Thoracic aorta (tissue), 2 donors: ENCODE measurements at regions not wholly inside any gene's neighbourhood (a gene's known extent, or its start where the extent isn't known, plus 50 kb on each side); places are given as distances from the start of the nearest gene placed in this dataset.

Experiments used
- ATAC-seq: fragments of 150-250 bp; one replicate; pipeline ENCODE4 v1.8.0; 2017; ENCODE audit warnings: low read depth; ENCODE audit not compliant: insufficient number of reproducible peaks, low FRiP score
- DNase-seq: peaks from one replicate; pipeline ENCODE4 v3.0.0-alpha.2; 2020; ENCODE audit warnings: low spot score
- H3K27ac ChIP-seq, 2 donors: fragments of 200-600 bp; sonication (generic); 1 replicate in 1 of 2; 2 replicates in 1 of 2; pipeline ENCODE4 v1.5.1; 2016; ENCODE audit warnings: mild to moderate bottlenecking in 2 of 2, moderate library complexity in 2 of 2
- H3K27me3 ChIP-seq: fragments of 200-600 bp; sonication (generic); replicated peaks from 2 replicates; pipeline ENCODE4 v1.6.0; 2016; ENCODE audit warnings: mild to moderate bottlenecking; ENCODE audit not compliant: insufficient read depth
- H3K36me3 ChIP-seq: fragments of 200-600 bp; sonication (generic); one replicate; pipeline ENCODE4 v1.5.1; 2016
- H3K4me1 ChIP-seq, 2 donors: fragments of 200-600 bp; sonication (generic); 1 replicate in 1 of 2; 2 replicates in 1 of 2; pipeline versions ENCODE4 v1.5.1 to v1.6.0; 2016; ENCODE audit warnings: low read depth in 2 of 2, mild to moderate bottlenecking in 1 of 2; ENCODE audit not compliant: control insufficient read depth in 1 of 2
- H3K4me3 ChIP-seq: fragments of 200-600 bp; sonication (generic); 2 replicates; pipeline ENCODE4 v1.5.1; 2016; ENCODE audit warnings: mild to moderate bottlenecking
- H3K9me3 ChIP-seq: fragments of 200-600 bp; sonication (generic); 2 replicates; pipeline ENCODE4 v1.5.1; 2016
- TF ChIP-seq, protein P1 (sequence below): fragments of 200-600 bp; sonication (generic); IDR thresholded peaks from one replicate; pipeline ENCODE4 v1.5.1; 2019; ENCODE audit warnings: antibody characterized with exemption

- Histone ChIP-seq H3K9me3 (peaks cover 11% of the 10 kb centered on the region), H3K36me3 (no peaks in the 10 kb centered on the region), H3K27ac (no peak overlapping the region), H3K4me3 (no peak overlapping the region), H3K27me3 (no peaks in the 10 kb centered on the region), H3K4me1 (no peaks in the 10 kb centered on the region)
- DNase-seq = no peak
- TF ChIP-seq, protein P1, sequence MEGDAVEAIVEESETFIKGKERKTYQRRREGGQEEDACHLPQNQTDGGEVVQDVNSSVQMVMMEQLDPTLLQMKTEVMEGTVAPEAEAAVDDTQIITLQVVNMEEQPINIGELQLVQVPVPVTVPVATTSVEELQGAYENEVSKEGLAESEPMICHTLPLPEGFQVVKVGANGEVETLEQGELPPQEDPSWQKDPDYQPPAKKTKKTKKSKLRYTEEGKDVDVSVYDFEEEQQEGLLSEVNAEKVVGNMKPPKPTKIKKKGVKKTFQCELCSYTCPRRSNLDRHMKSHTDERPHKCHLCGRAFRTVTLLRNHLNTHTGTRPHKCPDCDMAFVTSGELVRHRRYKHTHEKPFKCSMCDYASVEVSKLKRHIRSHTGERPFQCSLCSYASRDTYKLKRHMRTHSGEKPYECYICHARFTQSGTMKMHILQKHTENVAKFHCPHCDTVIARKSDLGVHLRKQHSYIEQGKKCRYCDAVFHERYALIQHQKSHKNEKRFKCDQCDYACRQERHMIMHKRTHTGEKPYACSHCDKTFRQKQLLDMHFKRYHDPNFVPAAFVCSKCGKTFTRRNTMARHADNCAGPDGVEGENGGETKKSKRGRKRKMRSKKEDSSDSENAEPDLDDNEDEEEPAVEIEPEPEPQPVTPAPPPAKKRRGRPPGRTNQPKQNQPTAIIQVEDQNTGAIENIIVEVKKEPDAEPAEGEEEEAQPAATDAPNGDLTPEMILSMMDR = no peak
- no peak for ATAC-seq
Observed at GRCh38 chr13:34025746-34026145, 207.8 kb downstream of the RFC3 start.

DNA sequence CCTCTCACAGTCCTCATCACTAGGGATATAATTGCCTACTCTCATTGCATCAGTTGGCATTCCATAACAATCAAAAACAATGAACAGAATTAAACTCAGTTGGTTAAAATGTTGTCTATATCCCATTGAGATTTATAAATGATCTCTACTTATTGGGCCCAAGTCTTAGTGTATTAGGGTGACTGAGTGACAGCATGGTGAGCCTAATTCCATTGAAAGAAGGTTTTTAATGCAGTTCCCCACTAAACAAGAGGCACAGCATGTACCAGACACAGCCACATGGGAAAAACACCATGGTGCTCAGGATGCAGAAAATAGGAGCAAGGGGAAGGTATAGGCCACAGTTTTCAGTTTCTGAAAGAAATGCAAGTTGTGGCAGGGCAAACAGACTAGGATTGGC is 208.4 kb downstream of the RFC3 start:
- peaks cover 8% of the 10 kb centered on the region for H3K9me3 ChIP-seq
- no peak for DNase-seq
- TF ChIP-seq, protein P1 = no peak
- no peak for ATAC-seq
- H3K27me3 ChIP-seq = no peaks in the 10 kb centered on the region
- H3K36me3 ChIP-seq = no peaks in the 10 kb centered on the region
- no peak overlapping the region for H3K27ac ChIP-seq
- H3K4me1 ChIP-seq = no peaks in the 10 kb centered on the region
- no peak overlapping the region for H3K4me3 ChIP-seq

- H3K27ac ChIP-seq = no peak overlapping the region
- no peaks in the 10 kb centered on the region for H3K36me3 ChIP-seq
- H3K4me3 ChIP-seq = no peak overlapping the region
- H3K9me3 ChIP-seq = no peaks in the 10 kb centered on the region
- H3K4me1 ChIP-seq = no peaks in the 10 kb centered on the region
- ATAC-seq (no peak), DNase-seq (no peak)
- no peaks in the 10 kb centered on the region for H3K27me3 ChIP-seq
- TF ChIP-seq, protein P1 = no peak
Observed at GRCh38 chr13:34028496-34029442, 210.8 kb downstream of the RFC3 start.

DNA sequence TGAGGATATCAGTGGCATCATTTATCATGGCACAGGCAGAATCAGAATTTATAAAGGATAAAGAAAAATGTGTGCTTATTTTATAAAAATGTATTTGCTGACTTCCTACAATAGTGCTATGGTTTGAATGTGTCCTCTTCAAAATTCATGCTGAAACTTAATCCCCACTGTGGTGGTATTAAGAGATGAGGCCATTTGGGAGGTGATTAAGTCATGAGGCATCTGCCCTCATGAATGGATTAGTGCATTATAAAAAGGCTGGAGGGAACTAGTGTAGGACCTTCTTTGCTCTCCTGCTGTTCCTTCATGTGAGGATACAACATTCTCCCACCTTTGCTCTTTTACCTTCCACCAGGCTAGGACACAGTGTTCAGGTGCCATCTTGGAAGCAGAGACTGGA is 212.8 kb downstream of the RFC3 start:
- Histone ChIP-seq H3K9me3 (no peaks in the 10 kb centered on the region), H3K4me3 (no peak overlapping the region), H3K36me3 (no peaks in the 10 kb centered on the region), H3K27ac (no peak overlapping the region), H3K4me1 (no peaks in the 10 kb centered on the region), H3K27me3 (no peaks in the 10 kb centered on the region)
- TF ChIP-seq, protein P1 = no peak
- no peak for DNase-seq
- no peak for ATAC-seq

- TF ChIP-seq, protein P1 = no peak
- no peak for ATAC-seq
- H3K36me3 ChIP-seq = no peaks in the 10 kb centered on the region
- no peak overlapping the region for H3K27ac ChIP-seq
- no peak overlapping the region for H3K4me3 ChIP-seq
- H3K9me3 ChIP-seq = no peaks in the 10 kb centered on the region
- no peaks in the 10 kb centered on the region for H3K4me1 ChIP-seq
- DNase-seq = no peak
- no peaks in the 10 kb centered on the region for H3K27me3 ChIP-seq
Observed at GRCh38 chr13:34031610-34032009, 213.7 kb downstream of the RFC3 start.
